ENCODE measurements at regions not wholly inside any gene's neighbourhood (a gene's known extent, or its start where the extent isn't known, plus 50 kb on each side); places are given as distances from the start of the nearest gene placed in this dataset.
"Not testable (repeated sequence)": the region's sequence is repeated elsewhere in the genome, so short reads cannot be mapped to it uniquely, and the experiment has no call there.

DNA sequence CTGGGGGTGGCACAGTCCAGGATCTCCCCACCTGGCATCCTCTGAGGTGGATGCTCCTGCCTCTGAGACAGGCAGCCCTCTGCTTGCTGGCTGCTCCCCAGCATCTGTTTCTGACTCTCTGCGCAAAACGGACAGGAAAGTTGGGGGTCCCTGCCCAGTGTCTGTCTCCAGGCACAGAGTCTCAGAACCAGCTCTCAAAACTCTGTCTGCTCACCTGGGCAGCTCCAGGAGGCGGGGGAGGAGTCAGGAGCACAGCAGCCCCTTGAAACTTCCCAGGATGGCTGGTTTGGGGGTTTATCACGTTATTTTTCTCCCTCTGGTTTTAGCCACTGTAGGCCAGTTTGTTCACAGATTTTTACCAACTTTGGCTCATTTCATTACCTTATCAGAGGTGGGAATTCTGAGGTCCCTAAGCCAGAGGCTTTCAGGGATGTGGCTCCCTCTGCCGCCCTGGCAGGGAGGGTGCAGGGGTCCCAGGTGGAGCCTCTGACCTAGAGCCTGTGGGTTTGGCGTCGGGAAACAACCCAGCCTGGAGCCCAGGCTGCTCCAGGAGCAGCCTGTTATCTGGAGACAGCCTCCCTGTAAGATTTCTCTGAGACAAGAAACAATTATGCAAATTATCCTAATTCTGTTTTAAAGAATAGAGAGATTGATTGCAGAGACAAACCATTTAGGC lies 334.1 kb downstream of the CACNA1B start:
- intact Hi-C loops (cut with DNase I): not testable (repeated sequence)
- DNase-seq (ENCODE audit: low spot score): peak; percentile 38

DNA sequence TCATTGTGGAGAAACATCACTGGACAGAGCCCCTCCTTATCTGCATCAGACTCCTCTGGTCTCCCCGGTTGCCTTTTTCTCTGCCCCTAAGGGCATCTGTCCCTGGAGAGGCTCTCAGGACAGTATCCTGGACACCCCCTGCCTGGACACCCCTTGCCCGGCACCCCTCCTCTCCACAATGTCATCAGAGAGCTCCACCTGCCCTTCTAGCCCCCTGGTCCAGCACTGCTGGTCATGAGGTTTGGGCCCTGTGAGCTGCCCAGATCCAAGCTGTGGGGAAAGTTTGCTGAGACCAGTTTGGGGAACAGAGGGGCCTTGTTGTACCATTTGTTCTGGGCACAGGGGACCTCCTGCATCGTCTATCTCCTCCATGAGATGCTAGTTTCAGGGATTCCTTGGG lies 335.2 kb downstream of the CACNA1B start:
- peak; percentile 25 for DNase-seq (ENCODE audit: low spot score)
- intact Hi-C loops (cut with DNase I): not testable (repeated sequence)

DNA sequence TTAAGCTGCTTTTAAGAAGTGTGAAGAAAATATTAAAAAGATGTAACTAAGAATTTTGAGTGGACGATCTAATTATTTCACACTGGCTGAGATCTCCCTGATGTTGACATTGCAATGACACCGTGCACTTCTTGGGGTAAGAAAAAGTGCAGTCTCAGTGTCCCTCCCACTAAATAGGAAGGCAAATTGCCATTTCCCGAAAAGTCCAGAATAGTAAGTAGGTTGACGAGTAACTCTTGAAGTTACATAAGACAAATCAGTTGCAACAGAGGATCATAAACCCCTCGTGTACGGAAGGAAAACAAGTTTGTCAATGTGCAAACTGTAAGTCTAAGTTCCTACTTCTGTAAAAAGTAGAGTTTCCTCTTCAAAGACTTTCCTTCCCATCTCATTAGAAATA lies 336.2 kb downstream of the CACNA1B start:
- intact Hi-C loops (cut with DNase I): not testable (repeated sequence)

DNA sequence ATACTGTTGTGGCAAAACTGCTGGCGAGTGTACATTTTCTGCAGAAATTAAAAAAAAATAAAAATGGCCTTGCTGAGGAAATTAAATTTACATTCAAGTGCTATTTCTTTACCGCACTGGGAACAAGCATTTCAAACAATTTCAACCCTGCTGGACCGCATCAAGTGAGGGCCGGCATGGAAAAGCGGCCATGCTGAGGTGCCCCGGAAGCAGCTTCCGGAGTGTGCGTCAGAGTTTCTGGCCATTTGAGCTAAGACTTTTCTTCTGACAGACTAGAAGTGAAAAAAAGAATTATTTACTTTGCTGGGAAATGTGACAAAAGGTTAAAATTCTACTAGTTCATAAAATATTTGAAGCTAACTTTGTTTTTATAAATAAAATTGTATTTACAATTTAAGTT lies 337.0 kb downstream of the CACNA1B start:
- DNase-seq (ENCODE audit: low spot score); intact Hi-C loops (cut with DNase I): not testable (repeated sequence)

More for the DNA sequence above, 336.2 kb downstream of the CACNA1B start:
- DNase-seq (ENCODE audit: low spot score): not testable (repeated sequence)

DNA sequence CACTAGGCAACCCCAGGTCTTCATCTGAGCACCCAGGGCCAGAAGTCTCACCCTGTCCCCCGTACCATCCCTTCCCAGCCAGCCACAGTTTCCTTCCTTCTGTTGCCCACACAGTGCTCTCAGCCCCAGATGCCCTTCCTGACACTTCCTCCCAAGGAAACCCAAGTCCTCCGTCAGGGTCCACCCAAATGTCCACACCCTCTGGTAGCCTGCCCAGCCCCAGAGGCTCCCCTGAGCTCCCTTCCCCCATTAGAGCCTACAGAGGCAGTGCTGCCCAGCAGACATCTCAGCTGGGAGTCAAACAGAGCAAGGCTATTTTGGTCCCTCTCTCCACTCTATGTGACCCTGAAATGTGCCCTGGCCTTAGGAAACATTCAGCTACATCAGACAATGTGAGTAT lies 338.0 kb downstream of the CACNA1B start:
- intact Hi-C loops (cut with DNase I); DNase-seq (ENCODE audit: low spot score): not testable (repeated sequence)

DNA sequence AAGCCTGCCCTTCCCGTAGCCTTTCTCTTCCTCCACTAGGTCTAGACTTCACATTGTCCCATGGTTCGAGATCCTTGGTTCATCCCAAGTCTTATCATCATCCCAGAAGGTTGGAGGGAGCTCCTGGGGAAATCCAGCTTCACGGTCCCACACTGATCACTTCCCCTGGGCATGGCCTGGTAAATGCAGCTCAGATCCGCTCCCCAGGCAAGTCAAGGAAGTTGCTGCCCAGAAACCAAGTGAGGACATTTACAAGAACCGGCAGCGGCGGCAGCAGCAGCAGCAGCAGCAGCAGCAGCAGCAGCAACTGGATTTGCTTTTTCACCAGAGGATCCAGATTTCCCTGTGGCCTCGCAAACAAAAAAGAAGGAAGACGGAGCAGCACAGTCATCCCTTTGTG lies 339.2 kb downstream of the CACNA1B start:
- DNase-seq (ENCODE audit: low spot score): peak; percentile 55
- intact Hi-C loops (cut with DNase I): not testable (repeated sequence)

DNA sequence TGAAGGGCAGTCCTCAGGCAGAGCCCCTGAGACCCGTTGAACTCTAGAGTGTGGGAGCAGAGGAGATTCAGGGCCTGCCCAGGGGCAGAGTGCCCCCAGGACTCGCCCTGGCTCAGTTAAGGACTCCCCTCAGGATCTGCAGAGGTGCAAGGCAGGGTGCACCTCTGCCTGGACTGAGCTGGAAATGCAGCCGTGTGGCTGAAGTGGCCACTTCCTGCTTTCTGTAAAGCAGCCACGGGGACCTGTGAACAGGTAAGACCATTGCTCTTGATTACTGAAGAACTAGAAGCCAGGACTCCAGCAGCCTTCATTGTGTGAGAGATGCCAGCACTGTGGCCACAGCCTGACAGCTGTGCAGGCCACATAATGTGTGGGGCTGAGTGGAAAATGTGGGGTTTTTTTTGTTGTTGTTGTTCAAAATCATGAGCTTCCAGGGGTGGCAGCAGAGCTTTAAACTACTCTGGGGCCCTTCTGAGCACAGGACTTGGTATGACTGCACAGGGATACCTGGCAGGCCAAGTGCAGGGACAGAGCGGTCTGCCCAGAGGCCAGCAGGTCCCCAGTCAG lies 339.8 kb downstream of the CACNA1B start:
- intact Hi-C loops (cut with DNase I); DNase-seq (ENCODE audit: low spot score): not testable (repeated sequence)

DNA sequence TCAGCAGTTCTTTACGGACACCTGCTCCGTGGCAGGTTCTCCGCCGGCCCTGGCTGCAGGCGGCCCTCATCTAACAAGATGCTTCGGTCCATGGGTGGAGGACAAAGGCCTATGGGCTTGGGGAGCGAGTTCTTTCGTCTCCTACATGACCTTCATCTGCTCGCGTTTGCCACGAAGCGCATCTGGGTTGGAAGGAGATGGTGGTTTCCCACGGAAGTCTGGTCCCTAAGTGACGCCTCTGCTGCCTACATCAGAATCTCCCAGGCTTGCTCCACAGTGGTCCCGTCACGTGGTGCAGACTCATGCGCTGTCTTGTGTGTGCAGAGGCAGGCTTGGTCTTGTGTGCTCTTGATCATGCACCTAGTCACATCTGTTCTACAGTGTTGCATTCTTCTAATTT lies 341.7 kb downstream of the CACNA1B start:
- intact Hi-C loops (cut with DNase I): not testable (repeated sequence)
- peak; percentile 53 for DNase-seq (ENCODE audit: low spot score)

DNA sequence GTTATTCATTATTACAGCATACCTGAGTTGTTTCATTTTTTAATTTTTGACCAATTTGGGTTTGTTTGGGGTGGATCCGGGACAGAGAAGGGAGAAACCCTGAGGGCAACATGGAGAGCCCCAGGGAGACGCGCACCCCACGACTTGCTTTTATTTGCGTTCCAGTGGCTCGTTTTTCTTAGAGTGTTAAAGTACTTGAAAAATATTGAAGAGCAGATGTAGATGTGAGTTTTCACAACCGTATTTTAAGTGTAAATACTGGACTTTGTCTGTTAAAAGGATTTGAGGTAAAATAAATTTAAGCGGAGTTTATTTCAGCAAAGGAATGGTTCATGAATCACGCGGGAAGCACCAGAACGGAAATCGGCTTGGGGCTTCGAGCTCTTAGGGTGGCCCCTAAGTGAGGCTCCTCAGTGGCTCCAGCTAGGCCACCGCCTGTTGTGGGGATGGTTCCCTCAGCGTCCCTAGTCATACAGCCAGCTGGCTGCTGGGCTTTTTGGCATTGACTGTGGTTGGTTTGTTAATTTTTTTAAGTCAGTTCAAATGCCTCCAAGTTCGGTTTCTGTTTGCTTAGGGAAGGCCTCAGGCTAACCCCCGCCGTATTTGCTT lies 344.0 kb downstream of the CACNA1B start:
- intact Hi-C loops (cut with DNase I); DNase-seq (ENCODE audit: low spot score): not testable (repeated sequence)

DNA sequence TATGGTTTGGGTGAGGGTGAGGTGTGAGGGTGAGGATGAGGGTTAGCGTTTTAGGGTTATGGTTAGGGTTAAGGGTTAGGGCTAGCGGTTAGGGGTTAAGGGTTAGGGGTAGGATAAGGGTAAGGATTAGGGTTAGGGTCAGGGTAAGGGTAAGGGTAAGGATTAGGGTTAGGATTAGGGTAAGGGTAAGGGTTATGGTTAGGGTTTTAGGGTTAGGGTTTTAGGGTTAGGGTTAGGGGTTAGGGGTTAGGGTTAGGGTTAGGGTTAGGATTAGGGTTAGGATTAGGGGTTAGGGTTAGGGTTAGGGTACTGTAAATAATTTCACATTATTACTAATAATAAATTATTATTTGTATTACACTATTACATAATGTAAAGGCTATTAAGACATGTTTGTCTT lies 359.5 kb downstream of the CACNA1B start:
- intact Hi-C loops (cut with DNase I); DNase-seq (ENCODE audit: low spot score): not testable (repeated sequence)

DNA sequence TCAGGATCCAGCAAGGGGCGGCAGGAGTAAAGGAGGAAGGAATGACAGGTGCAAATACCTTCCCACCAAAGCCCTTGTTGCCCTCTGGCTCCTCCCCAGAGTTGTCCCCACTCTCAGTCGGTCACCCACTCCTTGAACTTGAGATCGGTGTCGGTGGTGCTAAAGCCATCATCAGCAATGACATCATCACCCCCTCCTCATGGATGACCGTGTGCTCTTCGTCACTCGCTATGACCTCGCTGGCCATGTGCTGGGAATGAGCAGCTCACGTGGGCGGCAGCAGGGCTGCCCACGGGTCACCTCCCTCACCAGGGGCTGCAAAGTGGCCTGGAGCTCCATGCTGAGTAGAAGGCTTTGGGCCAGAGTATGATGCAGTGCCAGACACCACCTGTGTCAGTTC lies 405.3 kb downstream of the CACNA1B start:
- intact Hi-C loops (cut with DNase I); DNase-seq (ENCODE audit: low spot score): not testable (repeated sequence)
